GM21367 (cell line): ENCODE measurements at regions not wholly inside any gene's neighbourhood (a gene's known extent, or its start where the extent isn't known, plus 50 kb on each side); places are given as distances from the start of the nearest gene placed in this dataset.
"Not testable (repeated sequence)": the region's sequence is repeated elsewhere in the genome, so short reads cannot be mapped to it uniquely, and the experiment has no call there.

Experiments
- ATAC-seq: cut with Tn5 transposase; IDR thresholded peaks from one replicate; pipeline ENCODE4 v1.9.1; 2021; ENCODE audit not compliant: unreplicated experiment

DNA sequence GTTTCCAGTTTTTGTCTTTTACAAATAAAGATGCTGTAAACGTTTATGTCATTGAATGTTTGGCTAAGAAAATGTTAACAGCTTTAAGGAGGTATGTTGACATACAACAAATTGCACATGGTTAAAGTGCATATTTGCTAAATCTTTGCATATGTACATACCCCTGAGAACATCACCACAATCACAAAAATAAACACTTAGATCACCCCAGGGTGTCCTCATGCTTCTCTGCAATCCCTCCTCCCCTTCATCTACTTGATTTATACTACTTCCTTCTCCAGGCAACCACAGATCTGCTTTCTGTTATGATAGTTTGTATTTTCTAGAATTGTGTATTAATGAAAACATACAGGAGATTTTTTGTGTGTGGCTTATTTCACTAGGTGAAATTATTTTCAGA, 209.5 kb downstream of the GLRX3 start:
- ATAC-seq, result no peak

DNA sequence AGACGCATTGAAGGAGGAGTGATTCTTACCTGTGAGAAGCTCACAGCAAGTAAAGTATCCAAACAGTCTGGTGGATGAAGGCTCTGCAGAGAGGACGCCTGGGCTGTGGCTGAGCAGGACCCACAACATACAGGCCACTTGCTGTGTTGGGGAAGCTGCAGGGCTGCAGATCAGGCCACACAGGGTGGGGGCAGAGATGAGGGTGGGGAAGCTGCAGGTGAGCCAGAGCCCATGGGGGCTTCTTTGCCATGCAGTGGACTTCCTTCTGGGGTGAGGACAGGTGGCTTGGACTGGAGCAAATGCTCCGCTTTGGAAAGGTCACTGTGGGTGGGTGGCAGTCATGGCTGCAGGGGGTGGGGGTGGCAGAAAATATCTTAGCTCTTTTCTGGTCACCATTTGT, 214.8 kb downstream of the GLRX3 start:
- no peak for ATAC-seq

DNA sequence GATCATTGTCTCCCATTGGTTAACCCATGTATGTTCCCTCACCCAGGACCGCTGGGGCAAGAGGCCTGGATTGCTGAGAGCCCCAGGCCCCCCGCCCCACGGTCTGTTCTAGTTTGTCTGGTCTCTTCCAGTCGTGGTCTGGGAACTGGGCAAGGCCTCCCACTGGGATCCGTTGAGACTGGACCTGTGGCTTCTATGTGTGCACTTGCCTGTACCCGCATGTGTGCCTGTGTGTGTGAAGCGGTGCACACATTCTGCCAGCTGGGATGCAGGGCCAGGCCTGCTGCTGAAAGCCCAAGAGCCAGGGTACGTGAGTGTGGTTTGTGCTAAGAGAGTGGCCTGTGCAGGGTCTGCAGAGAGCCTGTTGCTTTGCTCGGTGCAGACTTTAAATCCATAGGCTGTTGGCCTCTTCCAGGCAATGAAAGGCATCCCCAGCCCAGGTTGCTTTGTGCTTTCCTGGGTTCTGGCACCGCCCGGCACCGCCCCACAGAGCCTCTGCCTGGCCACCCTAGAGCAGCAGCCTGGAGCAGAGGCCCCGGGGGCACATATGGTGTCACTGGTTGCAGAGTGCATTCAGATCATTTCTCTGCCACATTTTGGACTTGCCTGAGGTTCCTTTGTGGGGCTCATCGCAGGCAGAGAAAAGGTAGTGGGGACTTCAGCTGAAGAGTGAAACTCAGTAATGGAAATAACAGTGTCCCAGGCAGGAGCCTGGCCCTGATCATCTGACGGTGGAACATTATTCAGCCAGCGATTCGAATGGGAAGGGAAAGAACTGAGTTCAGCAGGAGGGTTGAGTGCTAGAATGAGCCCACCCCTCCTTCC, 215.5 kb downstream of the GLRX3 start:
- no peak for ATAC-seq

DNA sequence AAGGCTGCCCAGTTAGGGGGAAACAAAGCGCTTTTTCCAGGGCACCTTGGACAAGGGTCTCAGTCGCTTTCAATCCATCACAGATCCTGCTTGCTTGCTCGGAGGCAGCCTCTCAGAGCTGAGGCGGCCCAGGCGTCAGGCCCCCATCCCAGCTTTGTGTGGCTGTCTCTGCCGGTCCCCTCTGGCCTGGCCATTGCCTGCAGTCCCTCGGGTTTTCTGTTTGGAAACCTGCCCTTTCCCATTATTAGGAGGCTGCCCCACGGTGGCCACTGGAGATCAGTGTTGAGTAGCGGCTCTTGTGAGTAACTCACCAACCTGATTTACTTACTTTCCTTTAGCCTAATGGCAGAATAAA, 216.1 kb downstream of the GLRX3 start:
- no peak for ATAC-seq

DNA sequence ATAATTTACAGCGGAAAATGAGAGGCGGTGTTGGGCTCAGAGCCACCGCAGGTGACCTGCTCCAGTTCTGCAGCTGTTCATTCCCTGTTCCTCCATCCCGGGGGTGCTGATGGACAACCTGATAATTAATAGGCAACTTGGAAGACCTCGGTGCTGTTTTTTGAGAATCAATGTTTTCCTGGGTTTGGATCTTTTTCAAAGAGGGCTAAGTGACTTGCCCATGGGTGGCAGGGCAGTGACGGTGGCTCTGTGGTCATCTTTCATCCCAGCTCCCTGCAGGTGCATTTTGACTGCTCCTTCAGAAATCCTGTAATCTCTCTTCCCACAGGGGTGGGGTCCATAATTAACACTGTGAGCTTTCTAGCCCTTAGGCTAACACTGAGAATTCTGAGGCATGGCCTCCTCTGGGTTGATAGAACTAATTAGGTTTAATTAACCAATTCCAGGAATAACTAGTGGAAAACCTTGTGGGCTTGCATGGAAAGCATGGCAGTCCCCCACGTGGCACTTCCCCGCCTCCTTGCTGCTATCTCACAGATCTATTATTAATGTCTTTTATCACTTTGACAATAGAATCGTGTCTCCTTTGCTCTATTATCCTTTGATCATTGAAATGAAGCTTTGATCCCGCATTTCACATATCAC, 217.9 kb downstream of the GLRX3 start:
- no peak for ATAC-seq

DNA sequence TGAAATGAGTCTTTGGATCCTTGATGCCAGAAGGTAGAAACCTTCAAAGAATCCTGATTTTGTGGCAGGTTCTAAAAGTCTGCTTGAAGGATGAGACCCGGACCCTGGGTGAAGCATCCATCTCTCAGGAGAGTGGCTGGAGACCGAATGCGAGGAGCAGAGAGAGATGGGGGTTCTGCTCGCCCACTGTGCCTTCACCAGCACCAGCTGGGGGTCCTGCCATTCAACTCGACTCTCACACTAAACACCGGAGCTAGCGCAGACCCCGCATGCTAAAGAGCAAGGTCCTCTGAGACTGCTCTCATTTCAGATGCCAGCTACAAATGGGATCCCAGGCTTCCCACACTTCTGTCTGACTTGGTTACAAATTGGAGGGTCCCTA, 218.4 kb downstream of the GLRX3 start:
- ATAC-seq, result no peak

DNA sequence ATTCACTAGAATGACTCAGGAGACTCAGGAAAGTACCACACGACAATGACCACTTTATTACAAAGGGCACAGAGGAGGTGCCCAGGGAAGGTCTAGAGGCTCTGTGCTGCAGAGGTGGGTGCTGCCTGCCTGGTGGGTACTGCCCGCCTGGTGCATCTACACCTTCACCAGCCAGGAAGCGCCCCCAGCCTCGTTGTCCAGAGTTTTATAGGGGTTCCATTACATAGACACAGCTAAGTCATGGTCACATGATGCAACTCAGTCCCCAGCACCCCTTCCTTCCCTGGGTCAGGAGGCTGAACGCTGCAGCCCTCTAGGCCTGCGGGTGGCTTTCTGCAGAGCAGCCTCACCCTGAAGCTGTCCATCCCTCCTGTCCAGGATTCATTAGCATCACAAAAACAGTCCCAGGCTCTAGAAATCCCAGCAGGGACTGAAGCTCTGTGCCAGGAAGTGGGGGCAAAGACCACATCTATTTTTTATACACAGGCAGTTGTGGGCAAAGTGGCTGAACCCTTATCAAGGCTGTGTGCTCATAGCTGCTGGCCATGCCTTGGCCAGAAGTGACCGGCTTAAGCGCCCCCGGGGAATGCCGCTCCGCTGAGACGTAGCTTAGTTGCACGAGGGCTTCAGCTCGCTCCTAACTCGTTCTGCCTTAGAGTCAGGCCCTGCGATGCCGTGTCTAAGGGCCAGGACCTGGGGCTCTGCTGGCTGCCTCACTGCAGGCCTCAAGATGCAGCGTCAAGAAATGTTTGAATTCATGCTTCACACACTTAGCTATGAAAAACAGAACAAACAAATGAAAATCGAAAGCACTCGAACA, 219.0 kb downstream of the GLRX3 start:
- no peak for ATAC-seq

DNA sequence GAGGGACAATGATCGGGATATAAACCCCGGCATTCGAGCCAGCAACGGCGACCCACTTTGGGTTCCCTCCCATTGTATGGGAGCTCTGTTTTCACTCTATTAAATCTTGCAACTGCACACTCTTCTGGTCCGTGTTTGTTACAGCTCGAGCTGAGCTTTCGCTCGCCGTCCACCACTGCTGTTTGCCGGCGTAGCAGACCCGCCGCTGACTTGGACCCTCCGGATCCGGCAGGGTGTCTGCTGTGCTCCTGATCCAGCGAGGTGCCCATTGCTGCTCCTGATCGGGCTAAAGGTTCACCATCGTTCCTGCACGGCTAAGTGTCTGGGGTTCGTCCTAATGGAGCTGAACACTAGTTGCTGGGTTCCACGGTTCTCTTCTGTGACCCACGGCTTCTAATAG, 220.2 kb downstream of the GLRX3 start:
- not testable (repeated sequence) for ATAC-seq

DNA sequence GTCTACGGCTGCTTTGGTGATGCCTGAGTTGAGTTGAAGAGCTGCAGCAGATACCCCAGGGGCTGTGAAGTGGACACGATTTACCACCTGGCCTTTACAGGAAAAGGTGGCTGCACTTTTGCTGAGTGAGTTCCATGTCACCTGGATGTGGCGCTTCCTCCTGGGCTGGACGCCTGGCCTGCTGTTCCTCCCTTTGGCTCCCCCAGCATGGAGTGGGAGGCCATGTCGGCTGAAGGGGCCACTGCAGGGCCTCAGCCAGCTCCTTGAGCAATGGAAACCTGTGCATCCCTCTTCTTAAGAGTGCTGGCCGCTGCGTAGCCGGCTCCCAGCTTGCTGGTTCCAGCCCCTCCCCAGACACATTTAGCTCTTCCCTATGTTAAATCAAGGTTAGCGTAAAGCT, 221.0 kb downstream of the GLRX3 start:
- ATAC-seq, result no peak

DNA sequence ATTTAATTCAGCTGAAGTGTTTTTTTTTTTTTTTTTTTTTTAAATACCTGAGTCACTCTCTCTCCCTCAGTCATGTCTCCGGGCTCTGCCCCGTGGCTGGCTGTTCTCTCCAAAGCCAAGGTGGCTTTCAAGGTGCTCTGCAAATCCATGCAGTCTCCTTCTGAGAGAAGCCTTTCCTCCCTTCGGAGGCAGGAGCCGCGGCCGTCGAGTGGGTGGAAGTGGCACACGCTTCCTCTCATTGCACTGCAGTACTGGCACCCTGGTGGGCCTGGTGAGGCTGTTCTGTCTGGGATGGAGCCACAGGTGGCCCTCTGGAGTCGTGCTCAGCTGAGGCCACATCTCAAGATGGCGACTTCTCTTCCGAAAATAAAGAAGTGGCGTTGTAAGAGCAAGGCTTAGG, 221.8 kb downstream of the GLRX3 start:
- no peak for ATAC-seq

DNA sequence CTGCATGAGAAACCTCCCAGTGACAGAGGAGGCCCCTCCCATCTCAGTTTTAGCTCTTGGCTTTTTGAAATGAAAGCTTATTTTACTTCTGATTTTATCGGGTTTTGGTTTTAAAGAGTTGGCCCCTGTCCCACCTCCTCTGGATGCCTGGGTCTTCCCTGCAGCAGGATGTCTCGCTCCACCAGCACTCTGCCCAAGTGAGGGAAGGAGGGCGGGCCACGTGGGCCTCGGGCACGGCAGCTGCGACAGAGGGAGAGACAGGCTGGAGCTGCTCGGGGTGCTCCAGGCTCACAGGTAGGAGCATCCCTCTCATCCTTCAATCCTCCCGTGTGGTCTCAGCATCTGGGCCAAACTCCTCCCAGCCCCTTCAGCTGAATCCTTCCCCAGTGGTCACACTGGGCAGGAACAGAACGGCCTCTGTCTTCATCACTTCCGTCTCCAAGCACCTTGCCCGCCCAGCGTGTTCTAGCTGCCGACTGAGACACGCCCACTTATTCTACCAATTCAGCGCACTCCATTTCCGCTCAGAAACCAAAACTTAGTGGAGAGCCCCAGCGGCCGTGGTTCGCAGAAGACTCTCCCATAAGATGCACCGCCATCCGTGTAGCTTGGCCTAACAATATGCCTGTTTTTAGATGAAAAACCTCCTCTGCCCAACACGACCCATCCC, 222.9 kb downstream of the GLRX3 start:
- ATAC-seq, result no peak

DNA sequence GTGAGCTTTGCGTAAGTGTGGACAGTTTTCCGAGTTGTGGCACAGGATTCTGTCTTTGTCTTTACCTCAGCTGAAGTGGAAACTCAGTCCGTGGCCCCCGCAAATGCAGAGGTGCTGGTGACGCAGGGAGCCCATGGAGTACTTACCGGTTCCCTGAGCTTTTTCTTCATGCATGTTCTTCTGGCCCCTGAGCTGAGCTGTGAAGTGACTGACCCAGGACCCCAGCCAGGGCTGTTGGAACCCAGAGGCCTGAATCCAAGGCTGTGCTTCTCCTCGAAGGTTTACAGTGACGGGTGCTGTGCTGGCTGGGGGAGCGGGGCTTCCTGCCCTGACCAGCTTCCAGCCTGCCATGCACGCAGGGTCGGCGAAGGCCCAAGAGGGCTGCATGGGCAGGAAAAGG, 223.5 kb downstream of the GLRX3 start:
- no peak for ATAC-seq

DNA sequence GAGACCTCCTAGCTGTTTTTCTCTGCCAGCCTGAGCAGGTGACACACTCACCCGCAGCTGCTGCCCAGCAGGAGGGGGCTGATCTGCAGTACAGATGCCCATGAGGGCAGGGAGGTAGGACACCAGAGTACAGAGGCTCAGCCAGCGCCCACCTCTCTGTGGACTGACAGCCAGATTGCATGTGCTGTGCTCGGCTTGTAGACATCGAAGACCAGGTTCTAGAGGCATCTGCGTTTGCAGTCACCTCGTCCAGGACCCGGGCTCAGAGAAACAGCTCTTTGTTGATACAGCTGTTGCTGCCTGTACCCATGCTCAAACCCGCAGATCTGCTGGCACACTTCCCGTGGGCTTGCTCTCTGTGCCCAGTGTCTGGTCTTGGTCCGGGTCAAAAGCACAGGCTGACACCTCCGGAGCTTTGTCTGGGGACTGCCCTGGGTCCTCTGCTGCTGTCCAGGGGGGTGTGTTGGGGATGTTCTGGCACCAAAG, 224.7 kb downstream of the GLRX3 start:
- no peak for ATAC-seq

DNA sequence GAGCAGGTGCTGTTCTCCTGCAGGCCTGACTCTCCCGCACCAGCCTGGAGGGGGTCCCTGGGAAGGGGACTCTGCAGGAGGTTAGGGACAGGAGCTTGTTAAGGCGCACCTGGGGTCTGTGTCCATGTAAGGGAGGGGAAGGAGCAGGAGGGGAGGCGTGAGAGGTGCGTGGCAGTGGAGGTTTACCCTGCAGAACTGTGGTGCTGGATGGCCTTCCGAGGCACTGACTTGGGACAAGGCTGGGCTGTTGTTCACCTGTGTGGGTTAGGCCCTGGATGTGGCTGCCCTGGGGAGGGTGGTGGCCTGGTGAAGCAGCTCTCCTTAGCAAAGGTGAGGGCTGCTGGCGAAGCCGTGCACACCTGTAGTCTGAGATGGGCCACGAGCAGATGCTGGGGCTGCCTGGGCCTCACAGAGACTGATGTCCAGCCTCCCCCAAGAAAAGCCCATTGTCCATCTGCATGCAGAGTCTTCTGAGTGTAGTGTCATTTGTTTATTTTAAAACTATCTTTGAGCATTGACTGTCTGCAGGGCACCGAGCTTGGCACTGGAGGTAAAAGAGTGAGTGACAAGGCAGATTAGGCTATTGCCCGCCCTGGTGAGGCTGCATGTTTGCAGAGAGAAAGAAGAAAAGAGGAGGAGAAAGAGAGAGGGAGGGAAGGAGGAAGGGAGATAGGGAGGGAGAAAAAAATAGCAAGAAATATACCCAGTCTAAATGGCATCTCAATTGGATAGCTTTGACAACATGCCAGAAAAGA, 225.3 kb downstream of the GLRX3 start:
- ATAC-seq, result no peak

DNA sequence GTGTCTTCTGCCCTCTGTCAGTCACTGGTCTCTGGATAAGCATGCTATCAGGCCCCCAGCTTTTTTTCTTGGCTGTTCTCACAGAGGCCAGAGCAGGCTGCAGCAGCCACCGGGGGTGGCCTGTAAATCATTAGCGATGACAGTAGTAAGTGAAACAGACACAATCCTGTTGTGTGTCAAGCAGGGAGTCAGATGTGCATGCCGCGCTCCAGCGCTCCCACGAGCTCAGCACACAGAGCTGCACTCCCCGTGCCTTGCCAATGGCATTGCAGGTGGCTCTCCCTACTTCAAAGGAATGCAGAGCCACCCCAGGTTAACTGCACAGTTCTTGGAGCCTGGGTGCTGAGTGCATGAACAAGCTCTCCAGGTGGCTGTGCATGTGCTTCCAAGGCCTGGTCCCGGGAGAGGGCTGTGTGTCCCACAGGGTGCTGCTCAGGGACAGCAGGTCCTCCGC, 226.1 kb downstream of the GLRX3 start:
- no peak for ATAC-seq

DNA sequence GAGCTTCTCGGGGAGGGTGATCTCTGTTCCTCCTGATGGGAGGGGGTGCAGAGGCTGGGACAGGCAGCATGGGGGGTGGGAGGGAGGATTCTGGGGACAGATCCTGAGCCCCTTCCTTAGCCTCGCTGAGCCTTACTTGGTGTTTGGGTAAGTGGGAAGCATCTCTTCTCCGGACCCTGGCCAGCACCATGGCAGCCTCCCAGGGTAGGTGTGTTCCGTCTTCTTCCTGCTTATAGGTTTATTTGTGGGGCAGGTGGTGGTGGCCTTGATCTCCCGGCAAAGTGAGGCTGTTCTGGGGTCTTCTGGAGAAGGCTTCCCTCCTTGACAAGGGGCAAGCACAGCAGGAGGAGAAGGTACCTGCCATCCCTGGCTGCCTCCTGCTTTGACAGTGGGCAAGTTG, 226.9 kb downstream of the GLRX3 start:
- ATAC-seq, result no peak

DNA sequence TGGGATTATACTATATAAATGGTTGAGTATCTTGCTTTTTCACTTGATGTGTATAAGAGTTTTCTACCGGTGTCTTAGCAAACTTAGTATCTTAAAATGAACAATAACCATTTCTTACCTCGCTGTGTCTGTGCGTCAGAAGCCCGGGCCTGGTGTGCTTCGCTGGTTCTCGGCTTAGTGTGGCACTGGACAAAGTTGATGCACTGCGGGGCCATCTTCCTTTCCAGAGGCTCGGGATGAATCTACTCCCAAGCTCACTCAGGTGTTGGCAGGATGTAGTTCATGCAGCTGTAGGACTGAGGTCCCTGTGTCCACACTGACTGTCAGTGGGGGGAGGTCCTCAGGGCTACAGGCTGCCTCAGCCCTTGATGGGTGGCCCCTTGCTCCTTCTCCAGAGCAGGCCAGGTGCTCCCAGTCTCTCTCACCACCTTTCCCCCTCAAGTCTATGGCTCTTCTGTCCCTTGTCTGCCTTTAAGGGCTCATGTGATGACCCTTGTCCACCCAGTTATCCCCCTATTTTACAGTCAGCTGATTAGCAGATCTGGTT, 227.8 kb downstream of the GLRX3 start:
- no peak for ATAC-seq

DNA sequence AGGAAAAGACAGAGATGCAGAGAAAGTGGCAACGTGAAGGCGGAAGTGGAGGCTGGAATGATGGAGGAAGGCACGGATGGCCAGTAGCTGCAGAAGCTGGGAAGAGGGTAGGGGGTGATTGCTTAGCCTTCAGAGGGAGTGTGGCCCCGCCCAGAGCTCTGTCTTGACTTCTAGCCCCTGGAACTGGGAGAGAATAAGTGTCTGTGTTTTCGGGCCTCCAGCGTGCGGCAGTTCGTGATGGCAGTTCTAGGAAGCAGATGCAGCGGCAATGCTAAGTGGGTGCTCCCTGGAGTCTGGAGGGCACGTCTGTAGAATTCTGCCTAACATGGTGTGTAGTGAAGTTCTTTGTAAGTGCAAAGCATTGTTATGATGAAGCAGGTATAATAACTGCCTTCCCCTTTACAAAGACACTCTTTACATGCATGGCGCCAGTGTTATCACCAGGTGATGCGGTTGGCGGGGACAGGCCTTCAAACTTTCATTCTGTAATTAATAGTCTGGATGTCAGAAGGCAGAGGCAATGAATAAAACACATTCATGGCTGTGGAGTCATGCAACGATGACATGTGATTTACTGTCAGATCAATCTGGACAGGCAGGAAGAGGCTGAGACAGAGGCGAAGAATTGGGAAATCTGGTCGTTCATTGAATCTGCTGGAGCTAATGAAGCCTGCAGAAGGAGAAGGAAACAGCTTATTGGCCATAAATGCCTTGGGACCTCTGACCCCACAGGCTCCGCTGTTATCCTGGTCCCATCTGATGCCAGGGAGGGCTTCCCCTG, 228.6 kb downstream of the GLRX3 start:
- ATAC-seq, result no peak

DNA sequence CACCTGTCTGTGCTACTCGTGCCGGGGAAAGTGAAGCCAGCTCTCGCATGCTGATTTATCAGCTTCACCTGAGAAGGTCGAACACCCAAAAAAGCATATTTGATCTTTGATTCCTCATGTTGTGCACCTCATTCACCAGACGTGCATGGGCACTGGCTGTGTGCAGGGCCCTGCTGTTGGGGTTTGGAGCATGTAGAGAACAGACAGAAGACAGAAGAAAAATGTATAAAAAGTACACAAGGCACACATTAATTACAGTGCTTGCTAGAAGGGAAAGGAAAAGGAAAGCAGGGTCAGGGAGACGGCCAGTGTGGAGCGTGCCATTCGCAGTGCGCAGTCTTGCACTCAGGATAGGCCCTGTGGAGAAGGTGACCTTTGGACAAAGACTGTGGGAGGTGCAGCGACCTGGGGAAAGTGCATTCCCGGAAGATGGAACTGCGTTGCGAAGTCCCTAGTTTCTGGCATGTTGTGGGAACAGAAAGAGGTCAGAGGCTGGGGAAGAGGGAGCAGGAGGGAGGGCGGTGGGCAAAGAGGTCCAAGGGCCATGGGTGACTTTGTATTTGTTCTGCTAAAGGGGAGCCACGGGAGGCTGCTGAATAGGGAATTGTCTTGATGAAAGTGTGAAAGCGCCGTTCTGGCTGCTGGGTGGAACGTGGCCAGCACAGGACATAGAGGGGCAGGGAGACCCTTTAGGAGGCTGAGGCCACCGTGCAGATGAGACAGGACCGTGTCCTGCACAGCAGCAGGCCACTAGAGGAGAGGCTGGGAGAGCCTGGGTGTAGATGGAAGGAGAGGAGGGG, 232.8 kb downstream of the GLRX3 start:
- ATAC-seq, result no peak
